Activated T-cell treated with anti-CD3 and anti-CD28 coated beads, Interleukin-2, amount 50 U/mL, for 72 hours (primary cell): ENCODE measurements at regions not wholly inside any gene's neighbourhood (a gene's known extent, or its start where the extent isn't known, plus 50 kb on each side); places are given as distances from the start of the nearest gene placed in this dataset.

Experiments used
- ATAC-seq, 2 donors: fragments of 150-1000 bp; cut with Tn5 transposase; replicated peaks in 1 of 2; 2 replicates each; pipeline ENCODE4 v1.10.0; 2021; ENCODE audit warnings: moderate library complexity in 2 of 2, mild to moderate bottlenecking in 1 of 2
- DNase-seq, 2 donors: peaks; one replicate each; pipeline ENCODE4 v3.0.0; 2021 to 2022; ENCODE audit warnings: mixed read lengths in 1 of 2
- H3K27ac Mint-ChIP-seq: one replicate; pipeline ENCODE4 v1.8.0; 2022; ENCODE audit warnings: mild to moderate bottlenecking, moderate library complexity, mixed read lengths
- H3K27me3 Mint-ChIP-seq: one replicate; pipeline ENCODE4 v1.8.0; 2022; ENCODE audit warnings: low read depth, mixed read lengths
- H3K36me3 Mint-ChIP-seq, 2 donors: one replicate each; pipeline ENCODE4 v1.8.0; 2022; ENCODE audit warnings: mixed read lengths in 2 of 2, mild to moderate bottlenecking in 1 of 2; ENCODE audit not compliant: insufficient read depth in 2 of 2
- H3K4me1 Mint-ChIP-seq: one replicate; pipeline ENCODE4 v1.8.0; 2022; ENCODE audit warnings: low read depth, mixed read lengths
- H3K4me3 Mint-ChIP-seq, 2 donors: one replicate each; pipeline ENCODE4 v1.8.0; 2022; ENCODE audit warnings: mild to moderate bottlenecking in 2 of 2, mixed read lengths in 2 of 2, moderate library complexity in 2 of 2
- H3K9me3 Mint-ChIP-seq, 2 donors: one replicate each; pipeline ENCODE4 v1.8.0; 2022; ENCODE audit warnings: mixed read lengths in 2 of 2

GRCh38 chr10:90577569-90577968 is 280.3 kb downstream of the HTR7 start:
- ATAC-seq, result no peak
- Mint-ChIP-seq H3K9me3 (peaks cover 3% of the 10 kb centered on the region in 2 donors), H3K27ac (no peak overlapping the region), H3K4me1 (no peaks in the 10 kb centered on the region), H3K36me3 (no peaks in the 10 kb centered on the region), H3K4me3 (no peak overlapping the region), H3K27me3 (no peaks in the 10 kb centered on the region)
- no peak for DNase-seq

DNA sequence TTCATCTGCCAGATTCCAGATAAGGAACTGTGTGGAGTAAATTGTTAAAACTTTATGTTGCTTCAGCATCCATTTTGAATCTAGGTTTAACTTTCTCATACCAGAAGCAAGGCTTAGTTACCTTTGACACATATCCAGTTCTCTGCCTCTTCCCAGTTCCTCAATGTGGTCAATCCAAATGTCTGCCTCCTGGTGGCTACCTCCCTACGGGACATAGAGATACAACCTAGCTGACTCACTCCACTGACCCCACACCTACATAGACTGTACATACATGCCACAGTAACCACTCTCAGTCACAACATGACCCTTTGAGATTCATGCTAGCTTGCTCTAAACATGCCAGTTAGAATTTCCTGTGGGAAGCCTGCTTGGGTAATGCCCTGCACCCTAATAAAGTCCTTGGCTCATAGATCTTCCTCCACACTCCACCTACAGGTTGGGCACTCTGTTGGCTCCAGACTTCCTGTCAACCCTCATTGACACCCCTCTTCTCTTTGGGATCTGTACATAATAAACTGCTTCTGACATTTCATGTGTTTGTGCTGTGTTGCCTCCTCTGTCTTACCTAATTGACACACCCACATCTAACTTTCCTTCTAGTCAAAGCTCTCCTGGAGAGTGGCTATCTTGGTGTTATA is 278.1 kb downstream of the HTR7 start:
- no peak for ATAC-seq
- H3K9me3 Mint-ChIP-seq, result no peaks in the 10 kb centered on the region
- H3K27ac Mint-ChIP-seq, result no peak overlapping the region
- DNase-seq, result no peak
- no peaks in the 10 kb centered on the region for H3K4me1 Mint-ChIP-seq
- no peaks in the 10 kb centered on the region for H3K27me3 Mint-ChIP-seq
- no peaks in the 10 kb centered on the region for H3K36me3 Mint-ChIP-seq
- H3K4me3 Mint-ChIP-seq, result no peak overlapping the region

GRCh38 chr10:90583416-90583815 is 274.4 kb downstream of the HTR7 start:
- DNase-seq (no peak), ATAC-seq (no peak)
- H3K27me3 Mint-ChIP-seq, result peaks cover 6% of the 10 kb centered on the region
- H3K4me1 Mint-ChIP-seq, result no peaks in the 10 kb centered on the region
- peaks cover 0 to 2% of the 10 kb centered on the region in 2 donors for H3K9me3 Mint-ChIP-seq
- no peaks in the 10 kb centered on the region for H3K36me3 Mint-ChIP-seq
- H3K27ac Mint-ChIP-seq, result no peak overlapping the region
- no peak overlapping the region for H3K4me3 Mint-ChIP-seq

- H3K27me3 Mint-ChIP-seq, result peaks cover 14% of the 10 kb centered on the region
- no peak for ATAC-seq
Observed at GRCh38 chr10:90587081-90587491, 270.8 kb downstream of the HTR7 start.

DNA sequence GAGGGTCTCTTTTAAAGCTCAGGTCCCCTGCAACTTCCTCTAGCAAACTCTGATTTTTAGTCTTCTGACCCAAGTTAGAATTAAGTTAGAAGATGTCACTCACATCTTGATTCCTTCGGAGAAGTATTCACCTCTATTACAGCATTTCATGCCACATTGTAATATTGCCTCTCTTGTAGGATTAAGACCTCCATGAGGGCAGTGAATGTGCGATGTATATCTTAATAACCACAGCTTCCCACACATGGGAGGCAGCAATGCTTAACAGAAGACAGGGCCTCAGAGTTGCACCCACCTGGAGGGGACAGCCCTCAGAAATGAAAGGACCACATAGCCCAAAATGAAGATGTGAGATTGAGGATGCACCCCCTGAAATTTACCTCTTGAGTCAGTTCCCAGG is 270.3 kb downstream of the HTR7 start:
- ATAC-seq (no peak), DNase-seq (no peak)
- Mint-ChIP-seq H3K36me3 (no peaks in the 10 kb centered on the region), H3K27ac (no peak overlapping the region), H3K4me1 (no peaks in the 10 kb centered on the region), H3K9me3 (peaks cover 0 to 2% of the 10 kb centered on the region in 2 donors), H3K4me3 (no peak overlapping the region), H3K27me3 (peaks cover 14% of the 10 kb centered on the region)

More at GRCh38 chr10:90587081-90587491, 270.8 kb downstream of the HTR7 start:
- Mint-ChIP-seq H3K4me1 (no peaks in the 10 kb centered on the region), H3K27ac (no peak overlapping the region), H3K9me3 (peaks cover 0 to 2% of the 10 kb centered on the region in 2 donors), H3K36me3 (no peaks in the 10 kb centered on the region), H3K4me3 (no peak overlapping the region)
- no peak for DNase-seq

- peaks cover 14% of the 10 kb centered on the region for H3K27me3 Mint-ChIP-seq
Observed at GRCh38 chr10:90588222-90588621, 269.6 kb downstream of the HTR7 start.

DNA sequence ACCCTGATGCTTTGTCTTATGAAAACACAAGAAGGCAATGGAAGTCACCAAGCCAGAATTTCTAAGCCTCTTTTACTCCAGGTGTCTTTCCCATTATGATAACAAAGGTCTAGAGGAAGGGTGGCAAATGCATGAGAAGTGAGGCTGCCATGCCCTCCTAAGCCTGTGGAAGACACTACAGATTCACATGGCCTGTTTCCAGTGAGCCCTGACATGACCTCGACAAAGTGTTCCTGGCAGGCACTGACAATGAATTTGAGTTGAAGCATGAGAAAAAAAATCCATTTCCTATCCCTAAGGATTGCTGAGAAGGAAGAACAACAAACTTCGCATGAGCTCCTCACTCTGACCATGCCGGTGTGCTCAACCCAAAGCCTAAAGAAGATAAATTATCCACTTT is 268.0 kb downstream of the HTR7 start:
- Mint-ChIP-seq H3K27ac (no peak overlapping the region), H3K4me3 (no peak overlapping the region), H3K9me3 (peaks cover 0 to 2% of the 10 kb centered on the region in 2 donors), H3K27me3 (peaks cover 14% of the 10 kb centered on the region), H3K4me1 (no peaks in the 10 kb centered on the region), H3K36me3 (no peaks in the 10 kb centered on the region)
- ATAC-seq (no peak), DNase-seq (no peak)

More at GRCh38 chr10:90588222-90588621, 269.6 kb downstream of the HTR7 start:
- Mint-ChIP-seq H3K9me3 (peaks cover 0 to 2% of the 10 kb centered on the region in 2 donors), H3K4me3 (no peak overlapping the region), H3K27ac (no peak overlapping the region), H3K36me3 (no peaks in the 10 kb centered on the region), H3K4me1 (no peaks in the 10 kb centered on the region)
- DNase-seq, result no peak
- ATAC-seq, result no peak

GRCh38 chr10:90591629-90592028 is 266.2 kb downstream of the HTR7 start:
- ATAC-seq (no peak), DNase-seq (no peak)
- H3K4me1 Mint-ChIP-seq, result no peaks in the 10 kb centered on the region
- H3K27ac Mint-ChIP-seq, result no peak overlapping the region
- no peak overlapping the region for H3K4me3 Mint-ChIP-seq
- H3K9me3 Mint-ChIP-seq, result peaks cover 0 to 2% of the 10 kb centered on the region in 2 donors
- peaks cover 14% of the 10 kb centered on the region for H3K27me3 Mint-ChIP-seq
- H3K36me3 Mint-ChIP-seq, result no peaks in the 10 kb centered on the region

- Mint-ChIP-seq H3K9me3 (peaks cover 0 to 2% of the 10 kb centered on the region in 2 donors), H3K36me3 (no peaks in the 10 kb centered on the region), H3K4me1 (no peaks in the 10 kb centered on the region), H3K4me3 (no peak overlapping the region), H3K27me3 (peaks cover 14% of the 10 kb centered on the region), H3K27ac (no peak overlapping the region)
- ATAC-seq (no peak), DNase-seq (peak in 1 of 2 donors; percentile 3)
Observed at GRCh38 chr10:90592638-90593302, 265.1 kb downstream of the HTR7 start.

DNA sequence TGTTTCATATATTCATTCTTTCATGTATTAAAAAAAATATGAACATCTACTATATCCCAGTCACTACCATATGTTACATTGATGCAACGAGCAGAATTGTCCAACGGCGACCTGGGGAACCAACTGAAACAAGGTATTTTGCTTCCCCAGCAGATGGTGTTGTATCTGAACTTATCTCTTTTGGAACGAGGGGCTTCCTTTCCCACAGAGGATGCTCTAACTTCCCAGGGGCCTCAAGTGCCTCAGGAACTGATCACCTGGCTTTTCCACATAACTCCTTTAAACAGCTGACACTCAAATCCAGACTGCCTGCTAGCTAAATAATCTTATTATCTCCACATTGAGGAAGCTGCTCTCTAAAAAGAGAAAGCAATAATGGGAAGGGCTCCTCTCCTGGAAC is 259.3 kb downstream of the HTR7 start:
- Mint-ChIP-seq H3K9me3 (peaks cover 4 to 6% of the 10 kb centered on the region in 2 donors), H3K4me1 (no peaks in the 10 kb centered on the region), H3K36me3 (peaks cover 0 to 2% of the 10 kb centered on the region in 2 donors), H3K27ac (no peak overlapping the region), H3K4me3 (no peak overlapping the region), H3K27me3 (no peaks in the 10 kb centered on the region)
- ATAC-seq (no peak), DNase-seq (no peak)

GRCh38 chr10:90602862-90603610 is 254.8 kb downstream of the HTR7 start:
- H3K4me1 Mint-ChIP-seq, result no peaks in the 10 kb centered on the region
- ATAC-seq, result no peak
- H3K4me3 Mint-ChIP-seq, result no peak overlapping the region
- peaks cover 4 to 11% of the 10 kb centered on the region in 2 donors for H3K9me3 Mint-ChIP-seq
- no peak overlapping the region for H3K27ac Mint-ChIP-seq
- DNase-seq, result no peak
- H3K36me3 Mint-ChIP-seq, result peaks cover 0 to 2% of the 10 kb centered on the region in 2 donors
- H3K27me3 Mint-ChIP-seq, result no peaks in the 10 kb centered on the region

GRCh38 chr10:90604636-90605035 is 253.2 kb downstream of the HTR7 start:
- Mint-ChIP-seq H3K9me3 (peaks cover 4 to 14% of the 10 kb centered on the region in 2 donors), H3K27me3 (no peaks in the 10 kb centered on the region), H3K4me1 (no peaks in the 10 kb centered on the region), H3K4me3 (no peak overlapping the region), H3K27ac (no peak overlapping the region), H3K36me3 (peaks cover 0 to 2% of the 10 kb centered on the region in 2 donors)
- no peak for DNase-seq
- ATAC-seq, result no peak

- Mint-ChIP-seq H3K36me3 (peaks cover 0 to 2% of the 10 kb centered on the region in 2 donors), H3K9me3 (peaks cover 0 to 11% of the 10 kb centered on the region in 2 donors), H3K27me3 (no peaks in the 10 kb centered on the region), H3K27ac (no peak overlapping the region), H3K4me1 (no peaks in the 10 kb centered on the region), H3K4me3 (no peak overlapping the region)
- ATAC-seq (no peak), DNase-seq (no peak)
Observed at GRCh38 chr10:90605506-90605905, 252.3 kb downstream of the HTR7 start.
